IMR-90 (cell line): ENCODE measurements at regions not wholly inside any gene's neighbourhood (a gene's known extent, or its start where the extent isn't known, plus 50 kb on each side); places are given as distances from the start of the nearest gene placed in this dataset.

ENCODE experiments used
- ATAC-seq: fragments of 200-7000 bp; cut with Tn5 transposase; 2 replicates; pipeline ENCODE4 v1.9.1; 2020; ENCODE audit warnings: low read depth, mild to moderate bottlenecking, moderate library complexity
- BruUV-seq: library from RNA; stranded (reverse); fragments of 400-500 nt; replicated peaks from 2 replicates; lab custom pipeline; 2021; lab: Mats Ljungman, UMichigan
- CTCF ChIA-PET: fragments of 300-600 bp; formaldehyde crosslinking; extraction: SDS; loops from one replicate; lab custom pipeline; 2021; ENCODE audit warnings: antibody characterized with exemption; lab: Yijun Ruan, JAX
- POLR2A ChIA-PET: fragments of 300-600 bp; sonication (Branson Sonifier 250); formaldehyde crosslinking; loops from one replicate; lab custom pipeline; 2022; ENCODE audit warnings: antibody characterized with exemption; ENCODE audit not compliant: unreplicated experiment; lab: Charles Lee
- DNase-seq: peaks from one replicate; pipeline ENCODE4 v3.0.0; 2013
- H2AFZ ChIP-seq: replicated peaks from 2 replicates; pipeline ENCODE3; 2013; ENCODE audit warnings: low read length, mild to moderate bottlenecking; ENCODE audit not compliant: poor library complexity
- H2AK5ac ChIP-seq: 2 replicates; pipeline ENCODE4 v1.6.1; 2013; ENCODE audit warnings: low read depth, low read length, inconsistent platforms
- H2AK9ac ChIP-seq: replicated peaks from 2 replicates; pipeline ENCODE3; 2013; ENCODE audit warnings: mild to moderate bottlenecking, low read depth, low read length, moderate library complexity; ENCODE audit not compliant: poor library complexity
- H2BK120ac ChIP-seq: 2 replicates; pipeline ENCODE4 v1.6.1; 2013; ENCODE audit warnings: low read depth, low read length, inconsistent platforms
- H2BK15ac ChIP-seq: 3 replicates; pipeline ENCODE4 v1.6.1; 2013; ENCODE audit warnings: low read depth, low read length, inconsistent platforms
- H2BK20ac ChIP-seq: 2 replicates; pipeline ENCODE4 v1.6.1; 2013; ENCODE audit warnings: low read depth, mild to moderate bottlenecking, inconsistent platforms, low read length, moderate library complexity
- H2BK5ac ChIP-seq: 2 replicates; pipeline ENCODE4 v1.6.1; 2013; ENCODE audit warnings: mild to moderate bottlenecking, low read depth, low read length, inconsistent platforms; ENCODE audit not compliant: poor library complexity, severe bottlenecking
- H3K14ac ChIP-seq: replicated peaks from 2 replicates; pipeline ENCODE4 v1.6.1; 2013; ENCODE audit warnings: low read depth, low read length, inconsistent platforms
- H3K18ac ChIP-seq: 2 replicates; pipeline ENCODE4 v1.6.1; 2013; ENCODE audit warnings: low read depth, low read length, control low read depth
- H3K23ac ChIP-seq: 2 replicates; pipeline ENCODE4 v1.6.1; 2013; ENCODE audit warnings: low read depth, low read length, inconsistent platforms
- H3K27ac ChIP-seq: 2 replicates; pipeline ENCODE4 v1.5.1; 2013; ENCODE audit warnings: mild to moderate bottlenecking, control low read depth, low read length; ENCODE audit not compliant: insufficient read depth
- H3K27me3 ChIP-seq: 2 replicates; pipeline ENCODE4 v1.6.1; 2013; ENCODE audit warnings: low read length; ENCODE audit not compliant: control insufficient read depth, insufficient read depth
- H3K36me3 ChIP-seq: 2 replicates; pipeline ENCODE4 v1.6.1; 2013; ENCODE audit warnings: low read length, mixed read lengths; ENCODE audit not compliant: control insufficient read depth, insufficient read depth
- H3K4ac ChIP-seq: 2 replicates; pipeline ENCODE4 v1.6.1; 2013; ENCODE audit warnings: low read depth, low read length, inconsistent platforms
- H3K4me1 ChIP-seq: 2 replicates; pipeline ENCODE4 v1.6.1; 2013; ENCODE audit warnings: low read length, mixed read lengths; ENCODE audit not compliant: control insufficient read depth, insufficient read depth
- H3K4me2 ChIP-seq: 2 replicates; pipeline ENCODE4 v1.6.1; 2013; ENCODE audit warnings: low read depth, mild to moderate bottlenecking, control low read depth, low read length, moderate library complexity
- H3K4me3 ChIP-seq: 2 replicates; pipeline ENCODE4 v1.5.1; 2013; ENCODE audit warnings: low read depth, mild to moderate bottlenecking, control low read depth, low read length, moderate library complexity; ENCODE audit not compliant: insufficient read depth
- H3K56ac ChIP-seq: 2 replicates; pipeline ENCODE4 v1.6.1; 2013; ENCODE audit warnings: low read length, inconsistent platforms; ENCODE audit not compliant: insufficient read depth; ENCODE audit errors: extremely low read depth
- H3K79me1 ChIP-seq, 2 experiments: 2 replicates each; pipeline ENCODE4 v1.6.1; 2013; ENCODE audit warnings: low read length in 2 of 2, inconsistent platforms in 1 of 2, low read depth in 1 of 2
- H3K9ac ChIP-seq: 2 replicates; pipeline ENCODE4 v1.6.1; 2013; ENCODE audit warnings: low read depth, low read length, control low read depth
- H3K9me1 ChIP-seq: 2 replicates; pipeline ENCODE4 v1.6.1; 2013; ENCODE audit warnings: low read length, inconsistent platforms; ENCODE audit not compliant: insufficient read depth
- H3K9me3 ChIP-seq: 2 replicates; pipeline ENCODE4 v1.6.1; 2013; ENCODE audit warnings: low read length; ENCODE audit not compliant: control insufficient read depth, insufficient read depth
- H4K20me1 ChIP-seq: 2 replicates; pipeline ENCODE4 v1.6.1; 2013; ENCODE audit warnings: low read length, inconsistent platforms; ENCODE audit not compliant: insufficient read depth
- H4K5ac ChIP-seq: 2 replicates; pipeline ENCODE4 v1.6.1; 2013; ENCODE audit warnings: mild to moderate bottlenecking, low read depth, low read length, control low read depth
- H4K8ac ChIP-seq, 2 experiments: 2 replicates each; pipeline ENCODE4 v1.6.1; 2013; ENCODE audit warnings: low read depth in 2 of 2, low read length in 2 of 2, control low read depth in 1 of 2, inconsistent platforms in 1 of 2
- H4K91ac ChIP-seq: 2 replicates; pipeline ENCODE4 v1.6.1; 2013; ENCODE audit warnings: low read depth, low read length, inconsistent platforms; ENCODE audit not compliant: insufficient read depth
- CEBPB ChIP-seq: IDR thresholded peaks from 2 replicates; pipeline ENCODE4 v1.6.1; 2012; ENCODE audit warnings: low read depth, low read length, improper control_type of control experiment
- CHD1 ChIP-seq: IDR thresholded peaks from 2 replicates; pipeline ENCODE4 v1.6.1; 2012; ENCODE audit warnings: low read depth, low read length, improper control_type of control experiment
- FOS ChIP-seq: fragments of 150-350 bp; IDR thresholded peaks from 2 replicates; pipeline ENCODE4 v1.6.1; 2016; ENCODE audit warnings: low read depth, low read length
- MAFK ChIP-seq: IDR thresholded peaks from 2 replicates; pipeline ENCODE4 v1.6.1; 2012; ENCODE audit warnings: low read depth, low read length, improper control_type of control experiment
- MAZ ChIP-seq: IDR thresholded peaks from 2 replicates; pipeline ENCODE4 v1.6.1; 2012; ENCODE audit warnings: low read depth, mild to moderate bottlenecking, low read length, improper control_type of control experiment, moderate library complexity, borderline replicate concordance
- NFE2L2 ChIP-seq: fragments of 150-350 bp; IDR thresholded peaks from 2 replicates; pipeline ENCODE4 v1.6.1; 2016; ENCODE audit warnings: low read depth, mild to moderate bottlenecking, low read length
- POLR2A ChIP-seq: IDR thresholded peaks from 2 replicates; pipeline ENCODE4 v1.6.1; 2012; ENCODE audit warnings: mild to moderate bottlenecking, low read depth, low read length
- RAD21 ChIP-seq: IDR thresholded peaks from 2 replicates; pipeline ENCODE4 v1.6.1; 2012; ENCODE audit warnings: low read length, improper control_type of control experiment
- RCOR1 ChIP-seq: IDR thresholded peaks from 2 replicates; pipeline ENCODE4 v1.6.1; 2012; ENCODE audit warnings: mild to moderate bottlenecking, low read length, improper control_type of control experiment; ENCODE audit not compliant: insufficient replicate concordance
- RFX5 ChIP-seq: IDR thresholded peaks from 2 replicates; pipeline ENCODE4 v1.8.0; 2012; ENCODE audit warnings: low read depth, mild to moderate bottlenecking, low read length, moderate library complexity
- SMC3 ChIP-seq: fragments of 150-350 bp; IDR thresholded peaks from 2 replicates; pipeline ENCODE4 v1.6.1; 2016; ENCODE audit warnings: low read depth, mild to moderate bottlenecking, antibody characterized with exemption, low read length, moderate library complexity
- WGBS, 2 experiments: methylation state at CpG; one replicate each; pipeline versions ENCODE4 v1.1.5 to v1.1.7; 2013; ENCODE audit warnings: missing lambda C conversion rate in 2 of 2; ENCODE audit not compliant: insufficient read length in 1 of 2; ENCODE audit errors: extremely low coverage in 2 of 2; 5-methylcytosine and 5-hydroxymethylcytosine counted together
- dilution Hi-C: fragments of 300-500 bp; cut with HindIII; formaldehyde crosslinking; loops from one replicate; pipeline ENCODE4 v1.14.3; 2018; ENCODE audit warnings: low sequenced_read_pairs; ENCODE audit not compliant: unreplicated experiment
- in situ Hi-C: fragments of 300-500 bp; cut with MboI; formaldehyde crosslinking; loops from 3 replicates; pipeline ENCODE4 v1.14.3; 2019; ENCODE audit warnings: low sequenced_read_pairs, inconsistent platforms, mixed read lengths
- intact Hi-C: fragments of 100-400 bp; cut with micrococcal nuclease; formaldehyde crosslinking; loops from 2 replicates; pipeline ENCODE4 v1.10.0; 2022
- TF ChIP-seq, protein P1 (sequence below): conservative IDR thresholded peaks from 2 replicates; pipeline ENCODE4 v1.5.1; 2012; ENCODE audit warnings: mild to moderate bottlenecking, low read depth, low read length, improper control_type of control experiment
- TF ChIP-seq, protein P2 (sequence below): fragments of 150-350 bp; IDR thresholded peaks from 2 replicates; pipeline ENCODE4 v1.6.1; 2016; ENCODE audit warnings: low read depth, mild to moderate bottlenecking, low read length, moderate library complexity, borderline replicate concordance

DNA sequence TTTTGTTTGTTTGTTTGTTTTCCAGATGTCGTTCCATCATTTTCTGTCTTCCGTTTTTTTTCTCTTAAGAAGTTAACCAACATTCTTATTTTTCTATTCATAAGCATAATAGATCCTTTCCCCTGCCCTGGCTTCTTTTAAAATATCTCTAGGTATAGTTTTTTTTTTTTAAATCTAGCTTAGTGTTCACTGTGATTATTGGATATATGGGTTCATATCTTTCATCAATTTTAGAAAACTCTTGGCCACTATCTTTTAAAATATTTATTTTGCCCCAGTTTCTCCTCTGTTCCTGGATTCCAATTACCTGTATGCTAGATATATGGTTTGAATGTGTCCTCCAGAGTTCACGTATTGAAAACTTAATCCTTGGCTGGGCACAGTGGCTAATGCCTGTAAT, 59.6 kb downstream of the GSX2 start:
- Histone ChIP-seq H3K4me2 (no peak overlapping the region), H3K4ac (no peak overlapping the region), H3K4me3 (no peak overlapping the region), H2BK15ac (no peak overlapping the region), H3K56ac (no peak overlapping the region), H4K91ac (no peak overlapping the region), H2AK5ac (no peak overlapping the region), H3K23ac (no peak overlapping the region), H3K18ac (no peak overlapping the region), H2BK120ac (no peak overlapping the region), H3K27ac (no peak overlapping the region), H3K9me3 (0 out of 2 replicates have a peak, but pooled peaks cover 3% of the 10 kb centered on the region), H3K4me1 (peaks cover 2% of the 10 kb centered on the region; the same call in 1 of the 2 replicates), H2AFZ (no peak overlapping the region), H3K36me3 (no peaks in the 10 kb centered on the region), H2BK20ac (no peak overlapping the region), H2AK9ac (no peak overlapping the region), H2BK5ac (no peak overlapping the region), H3K9ac (no peak overlapping the region), H3K9me1 (peaks cover 2% of the 10 kb centered on the region), H4K8ac (no peak overlapping the region), H3K79me1 (no peaks in the 10 kb centered on the region), H3K14ac (no peak overlapping the region), H4K20me1 (no peaks in the 10 kb centered on the region), H4K5ac (no peak overlapping the region), H3K27me3 (no peaks in the 10 kb centered on the region)
- DNase-seq (no peak), ATAC-seq (no peak)
- POLR2A ChIA-PET: no interaction called here
- CTCF ChIA-PET: no interaction called here
- BruUV-seq: no TSS peak
- in situ Hi-C loops (no loop called here), intact Hi-C loops (no loop called here), dilution Hi-C loops (no loop called here)
- no peak for TF ChIP-seq POLR2A
- no peak for TF ChIP-seq MAFK
- no peak for TF ChIP-seq NFE2L2
- no peak for TF ChIP-seq RAD21
- no peak for TF ChIP-seq SMC3
- TF ChIP-seq, protein P1, sequence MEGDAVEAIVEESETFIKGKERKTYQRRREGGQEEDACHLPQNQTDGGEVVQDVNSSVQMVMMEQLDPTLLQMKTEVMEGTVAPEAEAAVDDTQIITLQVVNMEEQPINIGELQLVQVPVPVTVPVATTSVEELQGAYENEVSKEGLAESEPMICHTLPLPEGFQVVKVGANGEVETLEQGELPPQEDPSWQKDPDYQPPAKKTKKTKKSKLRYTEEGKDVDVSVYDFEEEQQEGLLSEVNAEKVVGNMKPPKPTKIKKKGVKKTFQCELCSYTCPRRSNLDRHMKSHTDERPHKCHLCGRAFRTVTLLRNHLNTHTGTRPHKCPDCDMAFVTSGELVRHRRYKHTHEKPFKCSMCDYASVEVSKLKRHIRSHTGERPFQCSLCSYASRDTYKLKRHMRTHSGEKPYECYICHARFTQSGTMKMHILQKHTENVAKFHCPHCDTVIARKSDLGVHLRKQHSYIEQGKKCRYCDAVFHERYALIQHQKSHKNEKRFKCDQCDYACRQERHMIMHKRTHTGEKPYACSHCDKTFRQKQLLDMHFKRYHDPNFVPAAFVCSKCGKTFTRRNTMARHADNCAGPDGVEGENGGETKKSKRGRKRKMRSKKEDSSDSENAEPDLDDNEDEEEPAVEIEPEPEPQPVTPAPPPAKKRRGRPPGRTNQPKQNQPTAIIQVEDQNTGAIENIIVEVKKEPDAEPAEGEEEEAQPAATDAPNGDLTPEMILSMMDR: no peak
- TF ChIP-seq FOS: no peak
- TF ChIP-seq RFX5: no peak
- no peak for TF ChIP-seq RCOR1
- no peak for TF ChIP-seq MAZ
- no peak for TF ChIP-seq CHD1
- TF ChIP-seq, protein P2, sequence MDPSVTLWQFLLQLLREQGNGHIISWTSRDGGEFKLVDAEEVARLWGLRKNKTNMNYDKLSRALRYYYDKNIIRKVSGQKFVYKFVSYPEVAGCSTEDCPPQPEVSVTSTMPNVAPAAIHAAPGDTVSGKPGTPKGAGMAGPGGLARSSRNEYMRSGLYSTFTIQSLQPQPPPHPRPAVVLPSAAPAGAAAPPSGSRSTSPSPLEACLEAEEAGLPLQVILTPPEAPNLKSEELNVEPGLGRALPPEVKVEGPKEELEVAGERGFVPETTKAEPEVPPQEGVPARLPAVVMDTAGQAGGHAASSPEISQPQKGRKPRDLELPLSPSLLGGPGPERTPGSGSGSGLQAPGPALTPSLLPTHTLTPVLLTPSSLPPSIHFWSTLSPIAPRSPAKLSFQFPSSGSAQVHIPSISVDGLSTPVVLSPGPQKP: no peak
- TF ChIP-seq CEBPB: no peak
- WGBS, 2 experiments: no CpG with 5 or more reads among the region's 3 CpGs
